NB4 (cell line): ENCODE measurements at regions not wholly inside any gene's neighbourhood (a gene's known extent, or its start where the extent isn't known, plus 50 kb on each side); places are given as distances from the start of the nearest gene placed in this dataset.

ENCODE experiments used
- CTCF ChIP-seq: IDR thresholded peaks from one replicate; pipeline ENCODE4 v1.5.1; 2012; ENCODE audit warnings: low read depth, low read length
- MAX ChIP-seq: IDR thresholded peaks from 2 replicates; pipeline ENCODE4 v1.6.1; 2011; ENCODE audit warnings: low read depth, low read length

- TF ChIP-seq CTCF = no peak
- TF ChIP-seq MAX = no peak
Observed at GRCh38 chr2:128834207-128834879, 515.7 kb upstream of the HS6ST1 start.
